ENCODE measurements at regions not wholly inside any gene's neighbourhood (a gene's known extent, or its start where the extent isn't known, plus 50 kb on each side); places are given as distances from the start of the nearest gene placed in this dataset.

DNA sequence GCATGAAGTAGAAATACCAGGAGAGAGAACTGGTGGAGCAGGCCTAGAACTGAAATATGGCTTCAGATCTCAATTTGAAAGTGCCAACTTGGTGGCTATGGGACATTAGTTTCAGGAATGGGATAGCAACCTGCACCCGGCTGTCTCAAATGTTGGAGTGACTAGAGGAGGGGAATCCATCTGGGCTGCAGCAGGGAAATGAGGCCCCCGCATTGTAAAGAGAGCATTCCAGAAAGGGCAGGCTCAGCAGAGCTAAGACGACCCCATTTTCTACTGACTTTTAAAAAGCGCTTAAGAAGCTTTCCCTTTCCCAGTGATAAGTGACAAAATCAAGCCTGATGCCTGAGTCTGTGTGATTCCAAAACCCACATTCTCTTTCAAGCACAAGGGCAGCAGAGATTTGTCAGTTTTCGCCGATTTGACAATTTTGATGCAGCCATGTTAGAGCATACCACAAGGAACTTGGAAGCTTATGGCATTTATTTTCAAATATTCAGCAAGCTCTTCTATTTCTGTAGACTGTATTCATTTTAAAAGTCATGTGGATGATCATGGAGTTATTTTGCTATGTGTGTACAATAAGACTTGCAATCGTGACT lies 119.8 kb upstream of the ARHGAP28 start:
- Mint-ChIP-seq H3K27ac (ENCODE audit: unreplicated experiment) (no peak overlapping the region), H3K27me3 (ENCODE audit: unreplicated experiment) (peaks cover 2% of the 10 kb centered on the region), H3K36me3 (ENCODE audit: low read depth, unreplicated experiment) (no peaks in the 10 kb centered on the region), H3K4me1 (ENCODE audit: unreplicated experiment) (peaks cover 16% of the 10 kb centered on the region), H3K9me3 (ENCODE audit: unreplicated experiment) (no peaks in the 10 kb centered on the region), H3K4me3 (ENCODE audit: unreplicated experiment) (no peak overlapping the region)
- TF ChIP-seq CTCF (IDR thresholded peaks at IDR 0.05; ENCODE audit: unreplicated experiment) = no peak
- no peak for DNase-seq (ENCODE audit: low spot score)

GRCh38 chr18:6610466-6610865 lies 119.0 kb upstream of the ARHGAP28 start:
- no peak for DNase-seq (ENCODE audit: low spot score)
- no peak overlapping the region for H3K4me3 Mint-ChIP-seq (ENCODE audit: unreplicated experiment)
- H3K27me3 Mint-ChIP-seq (ENCODE audit: unreplicated experiment) = peaks cover 2% of the 10 kb centered on the region
- TF ChIP-seq CTCF (IDR thresholded peaks at IDR 0.05; ENCODE audit: unreplicated experiment) = no peak
- no peak overlapping the region for H3K27ac Mint-ChIP-seq (ENCODE audit: unreplicated experiment)
- peaks cover 15% of the 10 kb centered on the region for H3K4me1 Mint-ChIP-seq (ENCODE audit: unreplicated experiment)
- H3K9me3 Mint-ChIP-seq (ENCODE audit: unreplicated experiment) = no peaks in the 10 kb centered on the region
- no peaks in the 10 kb centered on the region for H3K36me3 Mint-ChIP-seq (ENCODE audit: low read depth, unreplicated experiment)

- no peak for DNase-seq (ENCODE audit: low spot score)
- H3K27ac Mint-ChIP-seq (ENCODE audit: unreplicated experiment) = no peak overlapping the region
- H3K36me3 Mint-ChIP-seq (ENCODE audit: low read depth, unreplicated experiment) = no peaks in the 10 kb centered on the region
- no peak for TF ChIP-seq CTCF (IDR thresholded peaks at IDR 0.05; ENCODE audit: unreplicated experiment)
- no peak overlapping the region for H3K4me3 Mint-ChIP-seq (ENCODE audit: unreplicated experiment)
- peaks cover 2% of the 10 kb centered on the region for H3K27me3 Mint-ChIP-seq (ENCODE audit: unreplicated experiment)
- no peaks in the 10 kb centered on the region for H3K4me1 Mint-ChIP-seq (ENCODE audit: unreplicated experiment)
- H3K9me3 Mint-ChIP-seq (ENCODE audit: unreplicated experiment) = no peaks in the 10 kb centered on the region
These were observed 115.9 kb upstream of the ARHGAP28 start for GRCh38 chr18:6613581-6613980.

GRCh38 chr18:6614952-6615351 lies 114.6 kb upstream of the ARHGAP28 start:
- Mint-ChIP-seq H3K4me3 (ENCODE audit: unreplicated experiment) (no peak overlapping the region), H3K27me3 (ENCODE audit: unreplicated experiment) (peaks cover 2% of the 10 kb centered on the region), H3K4me1 (ENCODE audit: unreplicated experiment) (no peaks in the 10 kb centered on the region), H3K36me3 (ENCODE audit: low read depth, unreplicated experiment) (no peaks in the 10 kb centered on the region), H3K9me3 (ENCODE audit: unreplicated experiment) (no peaks in the 10 kb centered on the region), H3K27ac (ENCODE audit: unreplicated experiment) (no peak overlapping the region)
- no peak for TF ChIP-seq CTCF (IDR thresholded peaks at IDR 0.05; ENCODE audit: unreplicated experiment)
- no peak for DNase-seq (ENCODE audit: low spot score)

DNA sequence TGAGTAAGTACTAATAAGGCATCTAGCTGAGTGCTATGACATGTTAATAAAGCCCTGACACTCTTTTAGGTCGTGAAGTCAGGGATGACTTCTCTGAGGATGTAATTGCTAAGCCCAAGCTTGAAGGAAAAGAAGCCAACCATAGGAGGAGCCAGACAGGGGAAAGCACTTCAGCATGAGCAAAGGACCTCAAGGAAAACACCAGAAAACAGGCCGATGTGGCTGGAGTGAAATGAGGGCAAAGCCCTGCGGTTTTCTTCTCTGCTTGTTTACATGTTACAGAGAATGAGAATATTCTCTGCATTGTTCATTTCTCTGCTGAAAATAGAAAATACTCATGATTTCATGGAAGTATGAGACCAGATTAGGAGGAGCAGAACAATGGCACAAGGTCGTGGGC lies 112.5 kb upstream of the ARHGAP28 start:
- H3K27me3 Mint-ChIP-seq (ENCODE audit: unreplicated experiment) = no peaks in the 10 kb centered on the region
- no peaks in the 10 kb centered on the region for H3K4me1 Mint-ChIP-seq (ENCODE audit: unreplicated experiment)
- no peak overlapping the region for H3K27ac Mint-ChIP-seq (ENCODE audit: unreplicated experiment)
- no peak for DNase-seq (ENCODE audit: low spot score)
- no peak for TF ChIP-seq CTCF (IDR thresholded peaks at IDR 0.05; ENCODE audit: unreplicated experiment)
- no peaks in the 10 kb centered on the region for H3K36me3 Mint-ChIP-seq (ENCODE audit: low read depth, unreplicated experiment)
- H3K9me3 Mint-ChIP-seq (ENCODE audit: unreplicated experiment) = no peaks in the 10 kb centered on the region
- no peak overlapping the region for H3K4me3 Mint-ChIP-seq (ENCODE audit: unreplicated experiment)
